Fibroblast of peridontal ligament (primary cell): ENCODE measurements at regions not wholly inside any gene's neighbourhood (a gene's known extent, or its start where the extent isn't known, plus 50 kb on each side); places are given as distances from the start of the nearest gene placed in this dataset.
"Not testable (repeated sequence)": the region's sequence is repeated elsewhere in the genome, so short reads cannot be mapped to it uniquely, and the experiment has no call there.

Experiments
- DNase-seq: peaks from one replicate; pipeline ENCODE4 v3.0.0-alpha.2; 2010; ENCODE audit errors: extremely low read depth

DNA sequence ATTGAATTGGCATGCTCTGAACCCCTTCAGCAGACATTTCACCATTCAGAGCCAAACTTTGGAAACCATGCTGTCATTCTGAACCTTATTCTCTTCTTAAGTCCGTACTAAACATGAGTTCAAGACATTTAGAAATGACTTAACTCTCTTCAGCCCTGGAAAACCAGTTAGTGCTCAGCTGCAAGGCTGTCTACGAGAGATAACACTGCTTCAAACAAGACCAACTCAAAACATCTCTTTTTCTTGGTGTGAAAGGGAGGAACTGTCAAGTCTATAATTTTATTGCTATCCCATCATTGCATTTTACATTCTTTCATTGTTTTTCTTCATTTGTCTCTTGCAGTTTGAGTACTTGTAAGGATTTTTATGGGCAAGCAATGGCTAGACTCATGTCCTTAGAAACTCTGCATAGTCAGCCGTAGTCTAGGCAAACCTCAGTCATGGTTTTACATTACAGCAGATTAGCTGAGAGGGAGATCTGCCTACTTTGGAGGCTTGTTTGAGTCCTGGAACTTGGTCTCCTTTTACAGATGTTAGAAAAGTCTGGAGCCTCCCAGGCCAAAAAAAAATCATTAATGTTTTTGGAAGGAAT is 120.6 kb upstream of the JADE1 start:
- DNase-seq: no peak

- no peak for DNase-seq
Observed at GRCh38 chr4:128688033-128688721, 121.3 kb upstream of the JADE1 start.

- no peak for DNase-seq
Observed at GRCh38 chr4:128686810-128687209, 122.7 kb upstream of the JADE1 start.

GRCh38 chr4:128686032-128686465 is 123.5 kb upstream of the JADE1 start:
- no peak for DNase-seq

DNA sequence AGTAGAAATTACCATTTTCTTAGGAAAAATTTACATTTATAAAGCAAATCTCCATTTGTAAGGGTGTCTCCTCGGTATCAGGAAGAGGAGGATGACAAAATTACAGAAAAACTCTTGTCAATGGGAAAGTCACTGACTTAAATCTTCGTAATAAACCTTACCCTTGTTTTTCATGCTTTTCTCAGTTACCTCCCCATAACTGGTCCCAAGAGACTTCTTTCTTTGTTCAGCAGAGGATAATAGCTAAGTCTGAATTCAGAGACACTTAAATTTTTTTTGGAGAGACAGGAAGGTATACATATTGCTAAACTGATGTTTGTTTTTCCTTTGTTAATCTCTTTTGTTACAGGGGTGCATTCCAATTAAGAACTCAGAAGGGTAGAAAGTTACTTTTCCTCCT is 125.5 kb upstream of the JADE1 start:
- DNase-seq: no peak

DNA sequence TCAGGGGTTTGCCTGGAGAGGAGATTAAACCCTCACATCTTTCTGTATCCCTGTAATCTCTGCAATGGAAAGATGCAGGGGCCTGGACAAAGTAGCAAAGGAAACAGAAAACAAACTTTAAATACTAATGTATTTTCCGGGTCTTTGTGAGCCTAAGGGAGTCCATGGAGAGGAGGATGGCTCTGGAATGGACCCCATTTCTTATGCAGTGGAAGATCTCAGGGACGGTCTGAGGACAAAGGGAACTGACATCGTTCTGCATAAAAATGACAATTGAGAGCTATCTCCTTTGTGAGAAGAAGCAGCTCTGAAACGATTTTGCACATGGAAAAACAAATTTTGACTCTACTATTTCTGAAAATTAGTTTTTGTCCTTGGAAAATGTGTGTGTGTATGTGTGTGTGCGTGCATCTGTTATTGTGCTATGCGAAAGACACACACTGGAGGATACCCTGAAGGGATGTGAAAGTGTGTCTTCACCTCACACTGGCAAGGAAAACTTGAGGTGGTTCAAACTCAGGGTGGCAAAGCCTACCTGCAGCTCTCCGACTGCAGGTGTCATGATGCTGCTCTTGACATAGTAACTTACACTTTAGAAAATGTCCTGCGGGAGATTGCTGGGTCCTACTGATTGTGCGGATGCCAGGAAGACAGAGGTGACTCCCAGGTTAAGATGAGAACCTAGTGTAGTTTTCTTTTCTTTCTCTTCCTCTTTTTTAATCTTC is 126.4 kb upstream of the JADE1 start:
- no peak for DNase-seq

- no peak for DNase-seq
Observed at GRCh38 chr4:128676095-128676494, 133.4 kb upstream of the JADE1 start.

DNA sequence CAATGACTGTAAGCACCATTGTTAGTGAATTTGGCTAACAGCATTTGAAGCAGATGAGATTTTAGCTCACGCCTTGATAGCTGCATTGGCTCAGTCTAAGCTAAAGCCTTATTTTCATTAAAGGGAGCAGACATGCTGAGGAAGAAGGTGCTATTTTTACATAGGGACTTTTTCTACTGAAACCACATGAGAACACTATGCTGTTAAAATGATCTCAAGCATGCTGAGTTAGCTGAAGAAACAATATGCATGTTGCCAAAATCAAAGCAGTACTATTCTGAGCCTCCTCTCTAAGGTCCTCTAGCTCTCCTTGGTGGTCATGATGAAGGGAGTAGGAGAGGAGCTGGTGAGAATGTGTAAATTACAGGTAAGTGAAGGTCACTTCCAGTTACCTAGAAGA is 134.4 kb upstream of the JADE1 start:
- DNase-seq: peak; percentile 24

DNA sequence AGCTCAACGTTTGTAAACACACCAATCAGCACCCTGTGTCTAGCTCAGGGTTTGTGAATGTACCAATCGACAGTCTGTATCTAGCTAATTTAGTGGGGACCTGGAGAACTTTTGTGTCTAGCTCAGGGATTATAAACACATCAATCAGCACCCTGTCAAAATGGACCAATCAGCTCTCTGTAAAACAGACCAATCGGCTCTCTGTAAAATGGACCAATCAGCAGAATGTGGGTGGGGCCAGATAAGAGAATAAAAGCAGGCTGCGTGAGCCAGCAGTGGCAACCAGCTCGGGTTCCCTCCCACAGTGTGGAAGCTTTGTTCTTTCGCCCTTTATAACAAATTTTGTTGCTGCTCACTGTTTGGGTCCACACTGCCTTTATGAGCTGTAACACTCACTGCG is 136.3 kb upstream of the JADE1 start:
- not testable (repeated sequence) for DNase-seq

GRCh38 chr4:128672596-128672995 is 136.9 kb upstream of the JADE1 start:
- not testable (repeated sequence) for DNase-seq

GRCh38 chr4:128670513-128670912 is 139.0 kb upstream of the JADE1 start:
- DNase-seq: no peak

GRCh38 chr4:128668566-128668965 is 140.9 kb upstream of the JADE1 start:
- no peak for DNase-seq

DNA sequence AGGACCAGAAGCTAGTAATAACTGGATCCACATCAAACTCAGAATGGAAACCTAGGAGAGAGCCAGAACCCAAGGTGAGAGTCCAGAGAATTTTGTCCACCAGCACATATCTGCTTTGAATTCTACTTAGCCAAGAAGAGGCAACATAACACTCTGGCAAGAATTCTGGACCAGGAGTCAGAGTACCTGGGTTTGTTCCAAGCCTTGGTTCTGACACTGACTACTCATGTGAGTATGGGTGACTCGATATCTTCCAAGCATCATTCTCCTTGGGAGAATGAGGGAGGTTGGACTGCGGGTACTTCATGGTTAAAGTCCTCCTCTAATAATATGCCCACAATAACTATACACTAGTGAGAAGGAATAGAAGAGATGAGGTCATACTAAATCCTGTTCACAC is 144.0 kb upstream of the JADE1 start:
- peak; percentile 32 for DNase-seq

GRCh38 chr4:128663325-128663724 is 146.2 kb upstream of the JADE1 start:
- DNase-seq: no peak

DNA sequence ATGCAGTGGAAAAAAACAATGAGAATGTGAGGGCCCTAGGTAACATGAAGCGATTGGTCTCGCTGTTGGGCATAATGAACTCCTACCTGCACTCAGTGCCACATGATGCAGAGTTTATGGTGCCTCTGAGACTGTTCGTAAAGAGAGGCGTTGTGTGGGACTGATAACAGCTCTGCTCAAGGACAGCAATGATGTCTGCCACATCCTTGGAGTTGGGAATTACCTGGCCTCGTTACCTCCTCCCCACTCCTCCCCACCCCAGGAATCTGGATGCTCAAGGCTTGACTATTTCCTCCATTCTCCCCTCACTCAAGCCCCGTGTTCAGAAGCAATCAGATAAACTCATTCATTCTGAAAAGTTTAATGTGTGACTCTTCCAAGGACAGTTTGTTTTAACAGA is 148.0 kb upstream of the JADE1 start:
- no peak for DNase-seq

GRCh38 chr4:128660361-128661215 is 148.9 kb upstream of the JADE1 start:
- DNase-seq: peak; percentile 86

GRCh38 chr4:128658214-128658631 is 151.3 kb upstream of the JADE1 start:
- no peak for DNase-seq

DNA sequence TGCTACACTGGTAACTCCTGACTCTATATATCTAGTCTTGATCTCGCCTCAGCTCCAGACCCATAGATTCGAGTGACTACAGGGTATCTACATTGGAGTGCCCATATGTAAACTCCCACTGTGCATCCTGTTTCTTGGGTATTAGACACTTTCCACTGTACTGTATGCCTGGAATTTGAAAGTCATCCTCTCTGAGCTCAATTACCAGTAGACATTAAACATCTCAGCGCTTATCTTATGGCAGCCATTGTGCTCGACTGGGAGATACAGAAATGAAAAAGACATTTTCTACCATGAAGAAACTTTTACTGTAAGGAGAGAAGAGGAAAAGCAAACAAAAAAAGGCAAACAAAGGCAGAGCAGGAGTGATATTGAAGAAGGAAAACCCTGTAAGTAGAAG is 151.9 kb upstream of the JADE1 start:
- DNase-seq: no peak

GRCh38 chr4:128654465-128654864 is 155.0 kb upstream of the JADE1 start:
- no peak for DNase-seq

- peak; percentile 19 for DNase-seq
Observed at GRCh38 chr4:128653527-128654444, 155.7 kb upstream of the JADE1 start.
